H9 (cell line): ENCODE measurements at regions not wholly inside any gene's neighbourhood (a gene's known extent, or its start where the extent isn't known, plus 50 kb on each side); places are given as distances from the start of the nearest gene placed in this dataset.

Source experiments
- DNase-seq: peaks from one replicate; pipeline ENCODE4 v3.0.0-alpha.2; 2017
- H2AFZ ChIP-seq: one replicate; pipeline ENCODE4 v1.6.1; 2013; ENCODE audit warnings: mild to moderate bottlenecking, low read length, control low read depth, moderate library complexity
- H2AK5ac ChIP-seq: 2 replicates; pipeline ENCODE4 v1.6.1; 2013; ENCODE audit warnings: low read length, control low read depth, mixed read lengths; ENCODE audit not compliant: insufficient read length
- H2BK120ac ChIP-seq: one replicate; pipeline ENCODE4 v1.6.1; 2013; ENCODE audit warnings: low read depth, mild to moderate bottlenecking, low read length, control low read depth, inconsistent platforms; ENCODE audit not compliant: poor library complexity, severe bottlenecking
- H2BK12ac ChIP-seq: 2 replicates; pipeline ENCODE4 v1.6.1; 2013; ENCODE audit warnings: low read length, control low read depth, mixed read lengths, low read depth; ENCODE audit not compliant: insufficient read length
- H2BK15ac ChIP-seq: 2 replicates; pipeline ENCODE4 v1.6.1; 2013; ENCODE audit warnings: low read depth, low read length, control low read depth
- H2BK20ac ChIP-seq: one replicate; pipeline ENCODE4 v1.6.1; 2013; ENCODE audit warnings: low read depth, mild to moderate bottlenecking, low read length, control low read depth, inconsistent platforms; ENCODE audit not compliant: poor library complexity, severe bottlenecking
- H2BK5ac ChIP-seq: 2 replicates; pipeline ENCODE4 v1.6.1; 2013; ENCODE audit warnings: low read length, control low read depth, mixed read lengths; ENCODE audit not compliant: insufficient read length
- H3K14ac ChIP-seq: 2 replicates; pipeline ENCODE4 v1.6.1; 2013; ENCODE audit warnings: low read length, control low read depth; ENCODE audit not compliant: insufficient read depth
- H3K18ac ChIP-seq: 2 replicates; pipeline ENCODE4 v1.6.1; 2013; ENCODE audit warnings: low read depth, mild to moderate bottlenecking, mixed read lengths, low read length, control low read depth; ENCODE audit not compliant: insufficient read length
- H3K23ac ChIP-seq: 2 replicates; pipeline ENCODE4 v1.6.1; 2013; ENCODE audit warnings: low read length, control low read depth, mixed read lengths, low read depth; ENCODE audit not compliant: insufficient read length
- H3K23me2 ChIP-seq: 2 replicates; pipeline ENCODE4 v1.6.1; 2013; ENCODE audit warnings: low read depth, mild to moderate bottlenecking, mixed read lengths, low read length, control low read depth; ENCODE audit not compliant: insufficient read length, poor library complexity, severe bottlenecking
- H3K27ac ChIP-seq: 2 replicates; pipeline ENCODE4 v1.5.1; 2013; ENCODE audit warnings: low read length, control low read depth, mixed read lengths, low read depth; ENCODE audit not compliant: insufficient read length
- H3K27me3 ChIP-seq: 2 replicates; pipeline ENCODE4 v1.6.1; 2013; ENCODE audit warnings: low read length, control low read depth, inconsistent platforms; ENCODE audit not compliant: insufficient read depth
- H3K4ac ChIP-seq: 2 replicates; pipeline ENCODE4 v1.6.1; 2013; ENCODE audit warnings: low read depth, mild to moderate bottlenecking, control low read depth, inconsistent platforms, low read length, moderate library complexity
- H3K4me1 ChIP-seq: 2 replicates; pipeline ENCODE4 v1.6.1; 2013; ENCODE audit warnings: low read length, control low read depth, inconsistent platforms; ENCODE audit not compliant: insufficient read depth
- H3K4me2 ChIP-seq: 2 replicates; pipeline ENCODE4 v1.6.1; 2013; ENCODE audit warnings: low read length, control low read depth, mixed read lengths; ENCODE audit not compliant: insufficient read length, insufficient read depth
- H3K56ac ChIP-seq: 2 replicates; pipeline ENCODE4 v1.6.1; 2013; ENCODE audit warnings: low read depth, mild to moderate bottlenecking, mixed read lengths, low read length, control low read depth; ENCODE audit not compliant: insufficient read length
- H3K79me1 ChIP-seq: 2 replicates; pipeline ENCODE4 v1.6.1; 2013; ENCODE audit warnings: low read depth, mild to moderate bottlenecking, moderate library complexity, low read length, control low read depth, inconsistent platforms; ENCODE audit not compliant: insufficient read depth, poor library complexity, severe bottlenecking
- H3K79me2 ChIP-seq: 2 replicates; pipeline ENCODE4 v1.6.1; 2013; ENCODE audit warnings: low read length, control low read depth, inconsistent platforms; ENCODE audit not compliant: insufficient read depth
- H3K9ac ChIP-seq: 2 replicates; pipeline ENCODE4 v1.6.1; 2013; ENCODE audit warnings: low read length, control low read depth, mixed read lengths; ENCODE audit not compliant: insufficient read length; ENCODE audit errors: extremely low read depth
- H3K9me3 ChIP-seq: one replicate; pipeline ENCODE4 v1.6.1; 2013; ENCODE audit warnings: low read depth, low read length, inconsistent platforms; ENCODE audit not compliant: control insufficient read depth
- H3T11ph ChIP-seq: one replicate; pipeline ENCODE4 v1.6.1; 2013; ENCODE audit warnings: mild to moderate bottlenecking, low read length, control low read depth, inconsistent platforms
- H4K20me1 ChIP-seq: one replicate; pipeline ENCODE4 v1.6.1; 2013; ENCODE audit not compliant: control insufficient read depth, insufficient read length, insufficient read depth
- H4K5ac ChIP-seq: 2 replicates; pipeline ENCODE4 v1.6.1; 2013; ENCODE audit warnings: low read depth, mild to moderate bottlenecking, mixed read lengths, low read length, control low read depth; ENCODE audit not compliant: insufficient read length
- H4K8ac ChIP-seq: replicated peaks from 2 replicates; pipeline ENCODE4 v1.6.1; 2013; ENCODE audit warnings: low read length, control low read depth, mixed read lengths, low read depth; ENCODE audit not compliant: insufficient read length
- H4K91ac ChIP-seq: 2 replicates; pipeline ENCODE4 v1.6.1; 2013; ENCODE audit warnings: low read depth, mild to moderate bottlenecking, moderate library complexity, mixed read lengths, low read length, control low read depth; ENCODE audit not compliant: insufficient read length
- H3K27ac Mint-ChIP-seq, 3 experiments: 2 replicates in 2 of 3; 3 replicates in 1 of 3; pipeline ENCODE4 v1.8.0; 2020 to 2021; ENCODE audit warnings: mixed read lengths in 3 of 3, mild to moderate bottlenecking in 1 of 3, moderate library complexity in 1 of 3
- H3K27me3 Mint-ChIP-seq: 2 replicates; pipeline ENCODE4 v1.8.0; 2021; ENCODE audit warnings: low read depth, mild to moderate bottlenecking, moderate library complexity, mixed read lengths
- H3K36me3 Mint-ChIP-seq, 3 experiments: 2 replicates in 2 of 3; 3 replicates in 1 of 3; pipeline ENCODE4 v1.8.0; 2020 to 2021; ENCODE audit warnings: low read depth in 3 of 3, mixed read lengths in 3 of 3; ENCODE audit not compliant: insufficient read depth in 1 of 3
- H3K4me1 Mint-ChIP-seq, 2 experiments: 2 replicates each; pipeline ENCODE4 v1.8.0; 2020; ENCODE audit warnings: mixed read lengths in 2 of 2
- H3K4me3 Mint-ChIP-seq, 2 experiments: 2 replicates in 1 of 2; 3 replicates in 1 of 2; pipeline ENCODE4 v1.8.0; 2020 to 2021; ENCODE audit warnings: mild to moderate bottlenecking in 2 of 2, mixed read lengths in 2 of 2, moderate library complexity in 1 of 2
- H3K9me3 Mint-ChIP-seq, 2 experiments: 2 replicates in 1 of 2; 3 replicates in 1 of 2; pipeline ENCODE4 v1.8.0; 2020; ENCODE audit warnings: mild to moderate bottlenecking in 2 of 2, mixed read lengths in 2 of 2, moderate library complexity in 1 of 2
- WGBS: extraction: QIAGEN DNeasy Blood & Tissue Kit; methylation state at CpG from one replicate; pipeline ENCODE4 v1.1.7; 2013; ENCODE audit warnings: missing lambda C conversion rate, low lambda C conversion rate, mixed read lengths; ENCODE audit not compliant: insufficient read length; ENCODE audit errors: extremely low coverage; 5-methylcytosine and 5-hydroxymethylcytosine counted together
- TF ChIP-seq, protein P1 (sequence below): fragments of 200-600 bp; sonication (generic); conservative IDR thresholded peaks from 3 replicates; pipeline ENCODE4 v1.8.0; 2021; ENCODE audit warnings: antibody characterized with exemption, mild to moderate bottlenecking

DNA sequence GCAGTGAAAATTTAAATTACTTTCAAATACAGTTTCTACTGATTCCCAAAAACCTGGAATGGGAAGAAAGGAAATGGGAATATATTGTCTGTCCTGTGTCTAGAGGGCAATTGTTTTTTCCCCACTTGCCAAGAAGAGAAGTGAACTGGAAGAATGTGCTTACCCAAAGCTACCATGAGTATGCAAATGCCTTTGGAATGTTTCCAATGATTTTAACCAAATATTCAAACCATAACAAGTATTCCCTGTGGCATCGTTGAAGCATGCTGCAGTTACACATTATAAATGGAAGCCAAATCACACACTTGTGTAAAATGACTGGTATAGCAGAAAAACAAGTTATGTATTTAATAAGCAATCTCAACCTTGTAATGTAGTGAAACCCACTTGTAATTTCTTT lies 368.2 kb downstream of the GBE1 start:
- H3K79me2 ChIP-seq: no peaks in the 10 kb centered on the region
- no peak overlapping the region for H3K56ac ChIP-seq
- H4K91ac ChIP-seq: no peak overlapping the region
- no CpG with 5 or more reads among the region's 1 CpG for WGBS
- H3K18ac ChIP-seq: no peak overlapping the region
- Mint-ChIP-seq H3K27me3 (no peaks in the 10 kb centered on the region), H3K4me3 (no peak overlapping the region), H3K36me3 (no peaks in the 10 kb centered on the region), H3K4me1 (peaks cover 4% of the 10 kb centered on the region in 2 experiments; a peak in 3 of 4 replicates), H3K9me3 (no peaks in the 10 kb centered on the region), H3K27ac (no peak overlapping the region)
- H3K9ac ChIP-seq: no peak overlapping the region
- H3K4me2 ChIP-seq: no peak overlapping the region
- H3K4me1 ChIP-seq: no peaks in the 10 kb centered on the region; the same call in 1 of the 2 replicates
- no peaks in the 10 kb centered on the region for H3K27me3 ChIP-seq
- H3K14ac ChIP-seq: no peak overlapping the region
- H3K23me2 ChIP-seq: no peaks in the 10 kb centered on the region
- H4K5ac ChIP-seq: no peak overlapping the region
- no peak overlapping the region for H3K23ac ChIP-seq
- no peak overlapping the region for H2AK5ac ChIP-seq
- no peak for DNase-seq
- no peak overlapping the region for H2BK5ac ChIP-seq
- TF ChIP-seq, protein P1, sequence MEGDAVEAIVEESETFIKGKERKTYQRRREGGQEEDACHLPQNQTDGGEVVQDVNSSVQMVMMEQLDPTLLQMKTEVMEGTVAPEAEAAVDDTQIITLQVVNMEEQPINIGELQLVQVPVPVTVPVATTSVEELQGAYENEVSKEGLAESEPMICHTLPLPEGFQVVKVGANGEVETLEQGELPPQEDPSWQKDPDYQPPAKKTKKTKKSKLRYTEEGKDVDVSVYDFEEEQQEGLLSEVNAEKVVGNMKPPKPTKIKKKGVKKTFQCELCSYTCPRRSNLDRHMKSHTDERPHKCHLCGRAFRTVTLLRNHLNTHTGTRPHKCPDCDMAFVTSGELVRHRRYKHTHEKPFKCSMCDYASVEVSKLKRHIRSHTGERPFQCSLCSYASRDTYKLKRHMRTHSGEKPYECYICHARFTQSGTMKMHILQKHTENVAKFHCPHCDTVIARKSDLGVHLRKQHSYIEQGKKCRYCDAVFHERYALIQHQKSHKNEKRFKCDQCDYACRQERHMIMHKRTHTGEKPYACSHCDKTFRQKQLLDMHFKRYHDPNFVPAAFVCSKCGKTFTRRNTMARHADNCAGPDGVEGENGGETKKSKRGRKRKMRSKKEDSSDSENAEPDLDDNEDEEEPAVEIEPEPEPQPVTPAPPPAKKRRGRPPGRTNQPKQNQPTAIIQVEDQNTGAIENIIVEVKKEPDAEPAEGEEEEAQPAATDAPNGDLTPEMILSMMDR: no peak
- no peak overlapping the region for H3K4ac ChIP-seq
- H3T11ph ChIP-seq: no peak overlapping the region
- no peaks in the 10 kb centered on the region for H3K9me3 ChIP-seq
- H2AFZ ChIP-seq: no peak overlapping the region
- no peak overlapping the region for H3K27ac ChIP-seq
- no peak overlapping the region for H2BK20ac ChIP-seq
- no peak overlapping the region for H2BK120ac ChIP-seq
- H2BK15ac ChIP-seq: no peak overlapping the region
- no peak overlapping the region for H4K8ac ChIP-seq
- no peak overlapping the region for H2BK12ac ChIP-seq
- no peaks in the 10 kb centered on the region for H4K20me1 ChIP-seq
- H3K79me1 ChIP-seq: no peaks in the 10 kb centered on the region
